Muscle layer of colon (tissue), 2 donors: ENCODE measurements at regions not wholly inside any gene's neighbourhood (a gene's known extent, or its start where the extent isn't known, plus 50 kb on each side); places are given as distances from the start of the nearest gene placed in this dataset.
"Not testable (repeated sequence)": the region's sequence is repeated elsewhere in the genome, so short reads cannot be mapped to it uniquely, and the experiment has no call there.

Experiments
- H3K27ac ChIP-seq: one replicate; pipeline ENCODE4 v1.7.0; 2013; ENCODE audit warnings: low read depth, mild to moderate bottlenecking, low read length, moderate library complexity
- H3K27me3 ChIP-seq, 2 donors: one replicate each; pipeline ENCODE4 v1.7.0; 2013; ENCODE audit warnings: low read length in 2 of 2, mild to moderate bottlenecking in 2 of 2; ENCODE audit not compliant: insufficient read depth in 2 of 2, control insufficient read depth in 1 of 2
- H3K36me3 ChIP-seq: one replicate; pipeline ENCODE4 v1.7.0; 2013; ENCODE audit warnings: mild to moderate bottlenecking, low read length; ENCODE audit not compliant: insufficient read depth
- H3K4me1 ChIP-seq: one replicate; pipeline ENCODE4 v1.7.0; 2013; ENCODE audit warnings: mild to moderate bottlenecking, low read length; ENCODE audit not compliant: insufficient read depth
- H3K4me3 ChIP-seq, 2 donors: one replicate each; pipeline ENCODE4 v1.7.0; 2013; ENCODE audit warnings: low read length in 2 of 2, low read depth in 1 of 2, mild to moderate bottlenecking in 1 of 2, moderate library complexity in 1 of 2
- H3K9ac ChIP-seq: one replicate; pipeline ENCODE4 v1.7.0; 2013; ENCODE audit warnings: low read length
- H3K9me3 ChIP-seq: one replicate; pipeline ENCODE4 v1.7.0; 2013; ENCODE audit warnings: mild to moderate bottlenecking, low read length
- donor health status: abdominal sarcoma.
- donor health status: Adenocarcinoma of cecum.

DNA sequence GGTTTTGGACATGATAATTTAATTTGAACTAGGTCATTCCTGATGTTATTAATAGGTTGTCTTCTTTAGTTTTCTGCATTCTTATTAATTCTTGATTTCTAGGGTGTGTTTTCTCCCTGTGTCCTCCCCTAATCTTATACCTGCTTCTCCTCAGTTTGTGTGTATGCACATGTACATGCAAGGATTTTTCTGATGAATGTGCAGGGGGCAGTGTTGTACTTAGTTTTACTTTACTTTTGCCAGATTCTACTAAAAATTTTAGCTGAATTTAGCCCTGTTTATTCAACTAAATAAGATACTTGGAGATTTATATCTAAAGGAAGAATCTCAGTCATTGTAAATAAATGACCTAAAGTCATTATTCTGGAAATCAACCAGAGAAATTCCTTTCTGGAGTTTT is 144.8 kb downstream of the SEPTIN7 start:
- H3K9ac ChIP-seq, H3K27me3 ChIP-seq, H3K4me3 ChIP-seq, H3K9me3 ChIP-seq, H3K36me3 ChIP-seq, H3K4me1 ChIP-seq, H3K27ac ChIP-seq: not testable (repeated sequence)

DNA sequence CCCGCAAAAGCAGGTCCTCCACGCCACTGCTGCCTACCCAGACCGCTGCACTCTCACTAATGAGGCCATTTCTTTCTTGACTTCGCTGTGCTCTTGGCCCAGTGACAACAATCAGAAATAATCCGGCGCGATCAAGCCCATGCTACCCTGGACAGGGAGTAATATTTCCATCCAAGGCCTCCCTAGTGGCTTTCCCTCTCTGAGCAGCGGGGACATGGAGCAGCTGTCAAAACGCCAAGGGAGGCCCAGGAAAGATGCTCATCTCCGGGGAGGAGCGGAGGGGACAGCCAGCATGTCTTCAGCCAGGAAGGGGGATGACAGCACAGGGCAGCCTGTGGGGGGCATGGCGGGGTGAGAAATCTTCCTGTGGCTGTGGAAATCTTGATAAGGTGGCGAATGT is 154.9 kb downstream of the SEPTIN7 start:
- not testable (repeated sequence) for H3K4me1 ChIP-seq, H3K27me3 ChIP-seq, H3K27ac ChIP-seq, H3K36me3 ChIP-seq, H3K9ac ChIP-seq, H3K9me3 ChIP-seq, H3K4me3 ChIP-seq

DNA sequence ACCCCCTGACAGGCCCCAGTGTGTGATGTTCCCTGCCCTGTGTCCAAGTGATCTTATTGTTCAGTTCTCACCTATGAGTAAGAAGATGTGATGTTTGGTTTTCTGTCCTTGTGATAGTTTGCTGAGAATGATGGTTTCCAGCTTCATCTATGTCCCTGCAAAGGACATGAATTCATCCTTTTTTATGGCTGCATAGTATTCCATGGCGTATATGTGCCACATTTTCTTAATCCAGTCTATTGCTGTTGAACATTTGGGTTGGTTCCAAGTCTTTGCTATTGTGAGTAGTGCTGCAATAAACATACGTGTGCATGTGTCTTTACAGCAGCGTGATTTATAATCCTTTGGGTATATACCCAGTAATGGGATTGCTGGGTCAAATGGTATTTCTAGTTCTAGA is 156.1 kb downstream of the SEPTIN7 start:
- not testable (repeated sequence) for H3K9me3 ChIP-seq, H3K4me3 ChIP-seq, H3K27ac ChIP-seq, H3K27me3 ChIP-seq, H3K9ac ChIP-seq, H3K36me3 ChIP-seq, H3K4me1 ChIP-seq

DNA sequence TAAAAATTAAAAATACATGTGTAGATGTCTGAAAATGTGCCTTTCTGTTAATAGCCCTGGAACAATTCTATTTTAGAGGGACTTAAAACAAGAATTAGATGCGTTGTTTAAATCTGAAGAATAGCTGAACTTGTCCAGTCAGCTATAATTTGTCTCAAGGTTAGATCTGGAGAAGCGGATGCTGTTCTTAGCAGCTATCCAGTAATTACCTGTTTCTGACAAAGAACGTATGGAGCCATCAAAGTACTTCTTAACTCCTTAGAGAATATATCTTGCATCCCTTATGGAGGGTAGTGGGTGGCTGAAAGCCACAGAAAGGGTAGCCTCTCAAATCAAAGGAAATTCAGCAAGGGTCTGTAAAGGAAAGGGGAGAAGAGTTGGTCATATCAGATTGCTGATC is 160.4 kb downstream of the SEPTIN7 start:
- not testable (repeated sequence) for H3K4me1 ChIP-seq, H3K4me3 ChIP-seq, H3K27me3 ChIP-seq, H3K27ac ChIP-seq, H3K36me3 ChIP-seq, H3K9ac ChIP-seq, H3K9me3 ChIP-seq

DNA sequence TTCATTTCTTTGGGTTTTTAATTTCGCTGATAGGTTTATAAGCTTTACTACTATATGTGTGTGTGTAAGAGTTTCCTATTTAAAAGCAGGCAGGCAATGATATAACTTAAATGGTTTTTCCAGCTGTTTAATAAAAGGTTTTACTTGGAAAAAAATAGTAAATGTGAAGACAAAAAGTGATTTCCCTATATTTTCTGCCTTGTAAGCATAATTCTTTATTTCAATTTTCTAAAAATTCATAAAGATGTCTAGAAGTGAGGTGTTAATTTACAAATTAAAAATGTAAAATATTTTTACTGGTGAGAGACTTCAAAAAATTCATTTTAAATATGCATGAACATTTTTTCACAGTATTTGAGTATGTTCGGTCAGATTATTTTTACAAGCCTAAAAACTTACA is 161.8 kb downstream of the SEPTIN7 start:
- not testable (repeated sequence) for H3K4me1 ChIP-seq, H3K27ac ChIP-seq, H3K9ac ChIP-seq, H3K27me3 ChIP-seq, H3K36me3 ChIP-seq, H3K4me3 ChIP-seq, H3K9me3 ChIP-seq

DNA sequence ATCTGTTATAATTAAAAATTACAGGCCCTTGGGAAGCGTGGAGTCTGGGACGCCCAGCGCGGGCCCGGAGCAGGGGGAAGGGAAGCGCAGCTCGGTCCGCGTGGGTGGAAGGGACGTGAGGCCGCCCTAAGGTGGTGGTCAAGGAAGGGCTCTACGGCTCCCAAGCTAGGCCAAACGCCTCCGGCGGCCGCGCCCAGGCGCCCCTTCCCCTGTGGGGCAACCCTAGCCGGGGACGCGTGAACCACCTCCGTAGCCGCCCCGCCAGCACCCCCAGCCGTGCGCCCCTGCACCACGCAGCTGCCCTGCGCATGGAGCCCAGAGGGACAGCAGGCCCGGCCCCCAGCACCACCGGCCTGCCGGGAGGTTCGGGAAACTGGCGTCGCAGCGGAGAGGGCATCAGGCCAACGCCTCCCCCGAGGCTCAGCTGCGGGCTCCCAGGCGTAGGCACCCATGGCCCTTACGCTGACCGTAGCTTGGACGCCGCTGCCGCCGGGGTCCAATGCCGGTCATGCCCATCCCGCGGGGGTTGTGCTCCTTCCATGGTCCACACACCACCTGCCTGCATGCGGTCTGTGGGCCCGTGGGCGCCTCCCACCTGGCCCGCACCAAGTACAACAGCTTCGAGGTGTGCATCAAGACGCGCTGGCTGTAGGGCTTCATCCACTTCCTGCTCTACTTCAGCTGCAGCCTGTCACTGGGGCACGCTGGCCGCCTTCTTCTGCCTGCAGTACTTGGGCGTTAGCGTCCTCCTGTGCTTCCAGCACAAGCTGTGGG is 166.7 kb downstream of the SEPTIN7 start:
- Histone ChIP-seq H3K27me3 (peaks cover 0 to 5% of the 10 kb centered on the region in 2 donors), H3K4me3 (no peak overlapping the region), H3K9me3 (no peaks in the 10 kb centered on the region), H3K27ac (no peak overlapping the region), H3K9ac (no peak overlapping the region), H3K36me3 (no peaks in the 10 kb centered on the region), H3K4me1 (no peaks in the 10 kb centered on the region)

DNA sequence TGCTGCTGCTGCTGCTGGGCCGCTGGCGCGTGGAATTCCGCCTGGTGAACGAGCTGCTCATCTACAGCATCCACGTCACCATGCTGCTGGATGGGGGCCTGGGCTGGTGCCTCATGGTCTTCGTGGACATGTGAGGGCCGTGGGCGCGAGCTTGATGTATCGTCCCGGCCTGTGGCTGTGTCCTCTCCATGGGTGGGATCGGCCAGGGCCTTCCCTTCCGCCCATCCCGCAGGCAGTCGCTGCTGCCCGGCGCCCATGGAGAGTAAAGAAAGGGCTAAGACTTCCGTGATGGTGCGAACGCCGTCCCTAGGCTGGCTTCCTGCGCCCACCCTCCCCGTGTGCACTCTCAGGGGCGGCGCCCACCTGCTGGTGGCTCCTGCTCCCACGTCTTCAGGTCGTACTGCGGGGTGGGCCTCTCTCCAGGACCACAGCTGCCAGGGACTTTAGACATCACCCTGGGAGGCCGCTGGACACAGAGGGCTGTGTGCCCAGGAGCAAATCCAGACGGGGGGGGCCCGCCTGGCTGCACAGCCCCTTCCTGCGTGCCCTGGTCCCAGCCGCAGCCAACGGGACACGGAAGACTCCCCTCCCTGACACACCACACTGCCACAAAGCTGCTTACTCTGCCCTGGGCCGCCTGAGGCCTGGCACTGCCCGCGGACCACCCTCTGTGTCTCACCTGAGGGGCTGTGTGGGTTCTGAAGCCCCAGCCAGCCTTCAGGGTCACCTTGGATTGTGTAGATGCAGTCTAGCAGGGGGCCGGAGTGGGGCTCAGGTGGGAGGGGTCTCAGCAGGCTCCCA is 167.5 kb downstream of the SEPTIN7 start:
- no peaks in the 10 kb centered on the region for H3K36me3 ChIP-seq
- H3K27ac ChIP-seq = no peak overlapping the region
- H3K9ac ChIP-seq = no peak overlapping the region
- H3K4me3 ChIP-seq = no peak overlapping the region
- peaks cover 5% of the 10 kb centered on the region in 2 donors for H3K27me3 ChIP-seq
- no peaks in the 10 kb centered on the region for H3K4me1 ChIP-seq
- no peaks in the 10 kb centered on the region for H3K9me3 ChIP-seq

DNA sequence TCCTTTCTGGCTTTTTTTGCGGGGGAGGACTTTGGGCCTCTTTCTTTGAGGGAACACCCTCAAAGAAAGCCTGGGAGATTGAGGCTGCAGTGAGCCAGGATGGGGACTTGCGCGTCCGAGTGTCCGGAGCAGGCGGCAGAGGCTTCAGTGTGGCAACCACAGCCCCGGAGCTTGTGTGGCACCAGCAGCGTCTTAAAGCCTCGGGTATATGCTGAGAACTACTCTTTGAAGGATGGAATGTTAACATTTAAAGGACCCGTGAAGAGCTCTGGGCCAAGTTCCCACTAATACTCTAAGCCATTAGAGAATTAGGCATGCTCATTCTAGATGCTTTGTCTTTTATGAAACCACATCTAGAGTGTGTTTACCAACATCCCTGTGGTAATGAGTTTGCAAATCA is 168.2 kb downstream of the SEPTIN7 start:
- Histone ChIP-seq H3K27me3 (peaks cover 5% of the 10 kb centered on the region in 2 donors), H3K4me1 (no peaks in the 10 kb centered on the region), H3K27ac (no peak overlapping the region), H3K36me3 (no peaks in the 10 kb centered on the region), H3K4me3 (no peak overlapping the region), H3K9me3 (no peaks in the 10 kb centered on the region), H3K9ac (no peak overlapping the region)

DNA sequence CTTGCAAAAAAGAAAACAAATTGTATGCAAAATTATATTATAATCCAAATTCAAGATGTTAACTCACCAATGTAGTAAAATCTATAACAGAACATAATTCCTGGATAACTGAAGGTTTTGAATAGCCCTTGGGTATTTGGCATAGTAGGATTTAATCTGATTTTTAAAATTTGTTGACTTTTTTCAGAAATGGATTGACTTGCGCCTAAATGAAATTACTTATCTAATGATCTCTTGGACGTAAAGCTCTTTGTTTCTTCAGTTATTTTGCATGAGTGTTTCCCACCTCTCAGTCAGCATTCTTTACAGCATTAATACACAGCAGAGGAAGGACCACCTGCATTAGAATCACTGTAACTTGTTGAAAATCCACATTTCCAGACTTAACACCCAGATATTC is 169.6 kb downstream of the SEPTIN7 start:
- H3K9me3 ChIP-seq = no peaks in the 10 kb centered on the region
- H3K4me1 ChIP-seq = no peaks in the 10 kb centered on the region
- no peak overlapping the region for H3K9ac ChIP-seq
- no peaks in the 10 kb centered on the region for H3K36me3 ChIP-seq
- H3K27me3 ChIP-seq = peaks cover 5% of the 10 kb centered on the region in 2 donors
- H3K4me3 ChIP-seq = no peak overlapping the region
- H3K27ac ChIP-seq = no peak overlapping the region

DNA sequence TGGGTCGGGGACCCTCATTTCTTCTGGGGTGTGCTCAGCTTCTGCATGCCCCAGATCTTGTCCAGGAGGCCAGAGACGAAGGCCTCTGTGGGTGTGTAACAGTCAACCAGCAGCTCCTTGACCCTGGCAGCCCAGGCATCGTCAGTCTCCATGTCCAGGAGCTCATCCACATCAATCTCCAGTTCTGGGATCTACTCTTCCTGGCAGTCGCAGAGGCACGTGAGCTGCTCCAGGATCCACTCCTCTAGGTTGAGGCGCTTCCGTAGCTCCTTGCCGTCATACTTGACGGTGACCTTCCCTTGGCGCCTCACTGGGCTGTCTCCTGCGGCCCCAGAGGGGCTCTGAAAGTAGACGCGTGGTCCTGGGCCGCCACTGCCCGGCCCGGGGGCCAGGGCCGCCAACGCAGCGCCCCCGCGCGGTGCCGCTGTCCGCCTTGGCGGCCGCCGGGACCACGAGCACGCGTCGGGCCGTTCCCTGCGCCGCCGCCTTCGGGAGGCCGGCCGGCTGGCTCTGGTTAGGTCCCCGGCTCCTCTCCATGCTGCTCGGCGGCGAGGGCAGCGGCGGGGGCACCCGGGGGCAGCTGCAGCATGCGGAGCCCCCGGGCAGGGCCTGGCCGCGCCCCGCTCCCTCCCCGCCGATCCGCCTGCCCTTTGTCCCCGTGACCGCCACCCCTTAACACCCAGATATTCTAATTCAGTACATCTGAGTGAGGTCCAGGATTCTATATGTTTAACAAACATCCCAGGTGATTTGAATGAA is 170.5 kb downstream of the SEPTIN7 start:
- no peak overlapping the region for H3K27ac ChIP-seq
- H3K9ac ChIP-seq = no peak overlapping the region
- no peaks in the 10 kb centered on the region for H3K36me3 ChIP-seq
- no peaks in the 10 kb centered on the region for H3K4me1 ChIP-seq
- peaks cover 5% of the 10 kb centered on the region in 2 donors for H3K27me3 ChIP-seq
- peak overlapping the region in 1 of 2 donors; percentile 38 for H3K4me3 ChIP-seq
- H3K9me3 ChIP-seq = no peaks in the 10 kb centered on the region

DNA sequence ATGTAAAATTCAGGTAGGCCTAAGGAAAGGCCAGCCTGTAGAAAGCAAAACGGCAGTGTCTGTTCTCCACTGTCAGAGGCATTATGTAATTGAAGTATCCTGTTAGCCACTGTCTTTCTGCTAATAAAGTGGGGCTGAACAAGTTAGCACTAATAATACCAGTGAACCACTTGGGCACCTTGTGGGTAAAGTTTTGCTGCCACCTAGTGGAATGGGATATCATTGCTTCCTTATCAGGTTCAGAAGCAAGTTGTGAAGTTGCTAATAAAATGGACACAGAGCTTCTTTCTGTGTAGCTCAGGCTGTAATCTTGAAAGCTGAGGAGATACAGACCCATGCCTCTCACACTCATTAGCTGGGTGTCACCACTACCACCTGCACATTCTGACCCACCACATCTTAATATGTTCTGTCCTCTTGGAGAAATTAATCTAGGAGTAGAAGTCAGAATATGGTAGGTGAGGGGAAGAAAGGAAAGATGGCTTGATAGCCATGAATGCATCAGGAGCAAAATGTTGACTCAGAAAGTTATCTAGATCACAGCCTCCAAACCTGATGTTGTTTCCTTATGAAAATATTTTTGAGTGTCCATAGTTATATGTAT is 175.1 kb downstream of the SEPTIN7 start:
- H3K9me3 ChIP-seq = no peaks in the 10 kb centered on the region
- H3K27ac ChIP-seq = no peak overlapping the region
- no peaks in the 10 kb centered on the region for H3K4me1 ChIP-seq
- H3K9ac ChIP-seq = no peak overlapping the region
- H3K27me3 ChIP-seq = peaks cover 3 to 5% of the 10 kb centered on the region in 2 donors
- no peaks in the 10 kb centered on the region for H3K36me3 ChIP-seq
- no peak overlapping the region for H3K4me3 ChIP-seq
